ENCODE measurements at regions not wholly inside any gene's neighbourhood (a gene's known extent, or its start where the extent isn't known, plus 50 kb on each side); places are given as distances from the start of the nearest gene placed in this dataset.

GRCh38 chr2:8132879-8133278 is 549.0 kb upstream of the ID2 start:
- no peak for DNase-seq
- Histone ChIP-seq H3K4me3 (no peak overlapping the region), H3K27ac (peak overlapping the region; percentile 14 to 37 (median 26)), H3K36me3 (no peaks in the 10 kb centered on the region), H3K9me3 (no peaks in the 10 kb centered on the region), H3K4me1 (peaks cover 0 to 5% of the 10 kb centered on the region in 2 donors), H3K27me3 (no peaks in the 10 kb centered on the region)
- in situ Hi-C loops (cut with MboI; ENCODE audit: low sequenced_read_pairs in 4 of 4) (no loop called here), intact Hi-C loops (cut with DNase I; ENCODE audit: low total_unique reads) (no loop called here)
- no peak for ATAC-seq
- no peak for TF ChIP-seq CTCF (IDR thresholded peaks at IDR 0.05 in 4 of 5, conservative IDR thresholded peaks at IDR 0.05 in 1 of 5)
- no peak for TF ChIP-seq POLR2A (IDR thresholded peaks at IDR 0.05)

GRCh38 chr2:8133363-8133762 is 548.5 kb upstream of the ID2 start:
- no peaks in the 10 kb centered on the region for H3K27me3 ChIP-seq
- ATAC-seq: no peak
- TF ChIP-seq CTCF (IDR thresholded peaks at IDR 0.05 in 4 of 5, conservative IDR thresholded peaks at IDR 0.05 in 1 of 5): no peak
- no peak for TF ChIP-seq POLR2A (IDR thresholded peaks at IDR 0.05)
- in situ Hi-C loops (cut with MboI; ENCODE audit: low sequenced_read_pairs in 4 of 4): no loop called here
- peak overlapping the region in 2 of 4 donors; percentile 14 to 34 for H3K27ac ChIP-seq
- H3K4me1 ChIP-seq: peaks cover 0 to 5% of the 10 kb centered on the region in 2 donors
- intact Hi-C loops (cut with DNase I; ENCODE audit: low total_unique reads): no loop called here
- no peaks in the 10 kb centered on the region for H3K36me3 ChIP-seq
- H3K9me3 ChIP-seq: no peaks in the 10 kb centered on the region
- DNase-seq: no peak
- H3K4me3 ChIP-seq: no peak overlapping the region

- H3K27ac ChIP-seq: peak overlapping the region in 3 of 4 donors; percentile 50 to 68 (median 63)
- TF ChIP-seq CTCF (IDR thresholded peaks at IDR 0.05 in 4 of 5, conservative IDR thresholded peaks at IDR 0.05 in 1 of 5) (no peak), POLR2A (IDR thresholded peaks at IDR 0.05) (no peak)
- H3K9me3 ChIP-seq: no peaks in the 10 kb centered on the region
- DNase-seq (no peak), ATAC-seq (no peak)
- in situ Hi-C loops (cut with MboI; ENCODE audit: low sequenced_read_pairs in 4 of 4) (no loop called here), intact Hi-C loops (cut with DNase I; ENCODE audit: low total_unique reads) (no loop called here)
- H3K36me3 ChIP-seq: no peaks in the 10 kb centered on the region
- H3K4me3 ChIP-seq: no peak overlapping the region
- peaks cover 0 to 5% of the 10 kb centered on the region in 2 donors for H3K4me1 ChIP-seq
- H3K27me3 ChIP-seq: no peaks in the 10 kb centered on the region
Observed at GRCh38 chr2:8133913-8134472, 547.9 kb upstream of the ID2 start.

GRCh38 chr2:8134473-8134932 is 547.4 kb upstream of the ID2 start:
- DNase-seq (no peak), ATAC-seq (no peak)
- Histone ChIP-seq H3K27ac (peak overlapping the region; percentile 49 to 68 (median 56)), H3K4me3 (no peak overlapping the region), H3K9me3 (no peaks in the 10 kb centered on the region), H3K4me1 (peaks cover 0 to 5% of the 10 kb centered on the region in 2 donors), H3K27me3 (no peaks in the 10 kb centered on the region), H3K36me3 (no peaks in the 10 kb centered on the region)
- TF ChIP-seq CTCF (IDR thresholded peaks at IDR 0.05 in 4 of 5, conservative IDR thresholded peaks at IDR 0.05 in 1 of 5) (no peak), POLR2A (IDR thresholded peaks at IDR 0.05) (no peak)
- in situ Hi-C loops (cut with MboI; ENCODE audit: low sequenced_read_pairs in 4 of 4) (no loop called here), intact Hi-C loops (cut with DNase I; ENCODE audit: low total_unique reads) (no loop called here)
